PC-3 (cell line): ENCODE measurements at regions not wholly inside any gene's neighbourhood (a gene's known extent, or its start where the extent isn't known, plus 50 kb on each side); places are given as distances from the start of the nearest gene placed in this dataset.
"Not testable (repeated sequence)": the region's sequence is repeated elsewhere in the genome, so short reads cannot be mapped to it uniquely, and the experiment has no call there.

Source experiments
- ATAC-seq: fragments of 200-7000 bp; cut with Tn5 transposase; 2 replicates; pipeline ENCODE4 v1.9.1; 2020; ENCODE audit warnings: mild to moderate bottlenecking, moderate library complexity
- BruUV-seq: library from RNA; stranded (reverse); fragments of 400-500 nt; replicated peaks from 2 replicates; lab custom pipeline; 2021; lab: Mats Ljungman, UMichigan
- CTCF ChIA-PET: fragments of 300-600 bp; sonication (Branson Sonifier 250); formaldehyde crosslinking; loops from one replicate; lab custom pipeline; 2022; ENCODE audit warnings: antibody characterized with exemption; lab: Charles Lee
- POLR2A ChIA-PET: fragments of 300-600 bp; sonication (Branson Sonifier 250); formaldehyde crosslinking; loops from one replicate; lab custom pipeline; 2022; ENCODE audit warnings: antibody characterized with exemption; ENCODE audit not compliant: unreplicated experiment; lab: Charles Lee
- DNase-seq: peaks from one replicate; pipeline ENCODE4 v3.0.0-alpha.2; 2015
- H2AFZ ChIP-seq: fragments of 300-600 bp; sonication (generic); 2 replicates; pipeline ENCODE4 v1.6.0; 2016; ENCODE audit warnings: antibody characterized with exemption, low read length
- H3F3A ChIP-seq: fragments of 300-600 bp; sonication (generic); one replicate; pipeline ENCODE4 v1.6.0; 2017; ENCODE audit warnings: antibody characterized with exemption, low read length, control low read depth, mild to moderate bottlenecking; ENCODE audit not compliant: unreplicated experiment
- H3K27ac ChIP-seq: fragments of 300-600 bp; sonication (generic); 2 replicates; pipeline ENCODE4 v1.5.1; 2016; ENCODE audit warnings: mild to moderate bottlenecking, low read length
- H3K27me3 ChIP-seq: fragments of 300-600 bp; sonication (generic); 2 replicates; pipeline ENCODE4 v1.6.1; 2016; ENCODE audit warnings: low read length, mixed read lengths
- H3K36me3 ChIP-seq: fragments of 300-600 bp; sonication (generic); 2 replicates; pipeline ENCODE4 v1.6.1; 2016; ENCODE audit warnings: low read depth, mixed run types, low read length, mixed read lengths
- H3K4me1 ChIP-seq: fragments of 300-600 bp; sonication (generic); 2 replicates; pipeline ENCODE4 v1.5.1; 2016; ENCODE audit warnings: low read length; ENCODE audit not compliant: insufficient read depth
- H3K4me2 ChIP-seq: fragments of 300-600 bp; sonication (generic); 2 replicates; pipeline ENCODE4 v1.6.0; 2016; ENCODE audit warnings: low read length
- H3K4me3 ChIP-seq: fragments of 300-600 bp; sonication (generic); 2 replicates; pipeline ENCODE4 v1.5.1; 2016; ENCODE audit warnings: mild to moderate bottlenecking, low read length, mixed read lengths
- H3K79me2 ChIP-seq: fragments of 300-600 bp; sonication (generic); 2 replicates; pipeline ENCODE4 v1.6.1; 2017; ENCODE audit warnings: low read length, mixed read lengths
- H3K9ac ChIP-seq: fragments of 300-600 bp; sonication (generic); 2 replicates; pipeline ENCODE4 v1.6.0; 2016; ENCODE audit warnings: mild to moderate bottlenecking, low read length
- H3K9me2 ChIP-seq: fragments of 300-600 bp; sonication (generic); replicated peaks from 2 replicates; pipeline ENCODE4 v1.6.1; 2016; ENCODE audit warnings: mixed run types, low read length, mixed read lengths
- H3K9me3 ChIP-seq: fragments of 300-600 bp; sonication (generic); 2 replicates; pipeline ENCODE4 v1.6.1; 2016; ENCODE audit warnings: low read length, mixed read lengths
- H4K20me1 ChIP-seq: fragments of 300-600 bp; sonication (generic); 2 replicates; pipeline ENCODE4 v1.6.1; 2016; ENCODE audit warnings: low read length, mixed read lengths
- intact Hi-C: fragments of 100-400 bp; cut with micrococcal nuclease; formaldehyde crosslinking; loops from 2 replicates; pipeline ENCODE4 v1.9.0; 2023

GRCh38 chr7:35915247-35915955, 114.5 kb downstream of the SEPTIN7 start:
- H4K20me1 ChIP-seq, H3K9ac ChIP-seq, H3K27ac ChIP-seq, H3K9me2 ChIP-seq, H2AFZ ChIP-seq, H3K27me3 ChIP-seq, H3K79me2 ChIP-seq, BruUV-seq, H3K4me1 ChIP-seq, H3K4me3 ChIP-seq, H3K4me2 ChIP-seq, DNase-seq, H3K36me3 ChIP-seq, H3K9me3 ChIP-seq, POLR2A ChIA-PET, H3F3A ChIP-seq, ATAC-seq: not testable (repeated sequence)
- intact Hi-C loops: loop anchor here (5.0 kb wide), 3 partner anchors 387 to 532 kb away; no protein-coding TSS in a partner anchor
- CTCF ChIA-PET: interaction anchor here (2.4 kb wide), 1 partner anchor 61 kb away, joined by 14 read pairs; no protein-coding TSS in a partner anchor

GRCh38 chr7:35918217-35918616, 117.4 kb downstream of the SEPTIN7 start:
- BruUV-seq, H3K9ac ChIP-seq, H2AFZ ChIP-seq, H3K4me1 ChIP-seq, POLR2A ChIA-PET, CTCF ChIA-PET, H3K4me3 ChIP-seq, H3K27ac ChIP-seq, H3K4me2 ChIP-seq, ATAC-seq, H3F3A ChIP-seq, H3K79me2 ChIP-seq, H3K9me2 ChIP-seq, H3K27me3 ChIP-seq, H4K20me1 ChIP-seq, H3K36me3 ChIP-seq, H3K9me3 ChIP-seq, DNase-seq: not testable (repeated sequence)
- intact Hi-C loops: loop anchor here (5.0 kb wide), 3 partner anchors 384 to 529 kb away; no protein-coding TSS in a partner anchor

- ATAC-seq, H3K4me1 ChIP-seq, H3K9ac ChIP-seq, H4K20me1 ChIP-seq, DNase-seq, POLR2A ChIA-PET, H3F3A ChIP-seq, H3K4me2 ChIP-seq, H3K79me2 ChIP-seq, H3K4me3 ChIP-seq, BruUV-seq, CTCF ChIA-PET, H3K9me2 ChIP-seq, H3K27me3 ChIP-seq, H3K27ac ChIP-seq, H3K9me3 ChIP-seq, H2AFZ ChIP-seq, H3K36me3 ChIP-seq: not testable (repeated sequence)
- intact Hi-C loops: loop anchor here (5.0 kb wide), 3 partner anchors 383 to 528 kb away; no protein-coding TSS in a partner anchor
Measured at GRCh38 chr7:35919607-35920006, 118.8 kb downstream of the SEPTIN7 start.

- POLR2A ChIA-PET, H3K9ac ChIP-seq, BruUV-seq, H2AFZ ChIP-seq, H3K27ac ChIP-seq, H3K4me2 ChIP-seq, H3K4me3 ChIP-seq, ATAC-seq, H3K36me3 ChIP-seq, H3F3A ChIP-seq, H3K79me2 ChIP-seq, H3K9me2 ChIP-seq, H3K9me3 ChIP-seq, H4K20me1 ChIP-seq, H3K4me1 ChIP-seq, DNase-seq, H3K27me3 ChIP-seq, intact Hi-C loops: not testable (repeated sequence)
- CTCF ChIA-PET: interaction anchor here (0.6 kb wide), 1 partner anchor 210 kb away, joined by 3 read pairs; no protein-coding TSS in a partner anchor
Measured at GRCh38 chr7:35921338-35921737, 120.5 kb downstream of the SEPTIN7 start.

GRCh38 chr7:35924668-35925067, 123.8 kb downstream of the SEPTIN7 start:
- H3K27ac ChIP-seq, H4K20me1 ChIP-seq, H3K79me2 ChIP-seq, H3K9ac ChIP-seq, ATAC-seq, H3K36me3 ChIP-seq, intact Hi-C loops, H3F3A ChIP-seq, BruUV-seq, H3K4me2 ChIP-seq, H3K4me1 ChIP-seq, H3K27me3 ChIP-seq, H3K9me2 ChIP-seq, DNase-seq, H3K4me3 ChIP-seq, H2AFZ ChIP-seq, CTCF ChIA-PET, H3K9me3 ChIP-seq, POLR2A ChIA-PET: not testable (repeated sequence)

- H3K9ac ChIP-seq, H3F3A ChIP-seq, intact Hi-C loops, H3K9me2 ChIP-seq, H3K27me3 ChIP-seq, H3K27ac ChIP-seq, POLR2A ChIA-PET, H3K79me2 ChIP-seq, H3K4me2 ChIP-seq, H3K9me3 ChIP-seq, H4K20me1 ChIP-seq, H3K36me3 ChIP-seq, H3K4me1 ChIP-seq, CTCF ChIA-PET, H2AFZ ChIP-seq, H3K4me3 ChIP-seq, BruUV-seq: not testable (repeated sequence)
- DNase-seq: peak; percentile 18
- peak; percentile 54 for ATAC-seq
Measured at GRCh38 chr7:35926966-35927365, 126.1 kb downstream of the SEPTIN7 start.
